Adrenal gland (tissue), 5 donors: ENCODE measurements at regions not wholly inside any gene's neighbourhood (a gene's known extent, or its start where the extent isn't known, plus 50 kb on each side); places are given as distances from the start of the nearest gene placed in this dataset.

ENCODE experiments used
- POLR2A ChIP-seq, 2 donors: fragments of 450-650 bp; IDR thresholded peaks; one replicate each; pipeline ENCODE4 v1.6.1; 2017; ENCODE audit warnings: antibody characterized with exemption in 2 of 2, mild to moderate bottlenecking in 2 of 2, moderate library complexity in 1 of 2
- TF ChIP-seq, protein P1 (sequence below), 6 experiments: fragments of 450-650 bp in 4 of 6; fragments of 200-600 bp in 2 of 6; sonication (generic) in 1 of 6; IDR thresholded peaks; 1 replicate in 5 of 6; 2 replicates in 1 of 6; pipeline versions ENCODE4 v1.5.1 to v1.8.0; 2016 to 2021; ENCODE audit warnings: antibody characterized with exemption in 6 of 6, mild to moderate bottlenecking in 2 of 6, moderate library complexity in 1 of 6
- donor health status: DM: no; HTN: no; CAD: no.

DNA sequence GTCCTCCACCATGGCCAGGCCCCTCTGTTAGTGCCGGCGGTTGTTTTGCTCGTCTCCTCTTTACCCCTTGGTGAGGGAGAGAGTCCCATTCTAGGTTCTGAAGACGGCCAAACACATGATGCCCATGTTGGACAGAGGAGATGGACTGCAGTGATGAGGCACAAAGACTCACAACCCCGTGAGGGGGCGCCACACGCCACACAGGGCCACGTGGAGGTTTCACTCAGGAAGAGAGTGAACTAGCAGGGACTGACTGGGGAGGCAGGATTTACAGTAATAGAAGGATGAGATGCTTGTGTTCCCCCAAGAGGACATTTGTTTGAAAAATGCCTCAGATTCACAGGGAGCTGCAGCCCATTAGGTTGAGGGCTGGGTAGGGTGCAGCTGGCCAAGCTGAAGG, 655.3 kb upstream of the FRG1 start:
- TF ChIP-seq POLR2A (IDR thresholded peaks at IDR 0.05): no peak
- TF ChIP-seq, protein P1, sequence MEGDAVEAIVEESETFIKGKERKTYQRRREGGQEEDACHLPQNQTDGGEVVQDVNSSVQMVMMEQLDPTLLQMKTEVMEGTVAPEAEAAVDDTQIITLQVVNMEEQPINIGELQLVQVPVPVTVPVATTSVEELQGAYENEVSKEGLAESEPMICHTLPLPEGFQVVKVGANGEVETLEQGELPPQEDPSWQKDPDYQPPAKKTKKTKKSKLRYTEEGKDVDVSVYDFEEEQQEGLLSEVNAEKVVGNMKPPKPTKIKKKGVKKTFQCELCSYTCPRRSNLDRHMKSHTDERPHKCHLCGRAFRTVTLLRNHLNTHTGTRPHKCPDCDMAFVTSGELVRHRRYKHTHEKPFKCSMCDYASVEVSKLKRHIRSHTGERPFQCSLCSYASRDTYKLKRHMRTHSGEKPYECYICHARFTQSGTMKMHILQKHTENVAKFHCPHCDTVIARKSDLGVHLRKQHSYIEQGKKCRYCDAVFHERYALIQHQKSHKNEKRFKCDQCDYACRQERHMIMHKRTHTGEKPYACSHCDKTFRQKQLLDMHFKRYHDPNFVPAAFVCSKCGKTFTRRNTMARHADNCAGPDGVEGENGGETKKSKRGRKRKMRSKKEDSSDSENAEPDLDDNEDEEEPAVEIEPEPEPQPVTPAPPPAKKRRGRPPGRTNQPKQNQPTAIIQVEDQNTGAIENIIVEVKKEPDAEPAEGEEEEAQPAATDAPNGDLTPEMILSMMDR (IDR thresholded peaks at IDR 0.05): no peak
